Dermis blood vessel endothelial cell (primary cell): ENCODE measurements at regions not wholly inside any gene's neighbourhood (a gene's known extent, or its start where the extent isn't known, plus 50 kb on each side); places are given as distances from the start of the nearest gene placed in this dataset.
"Not testable (repeated sequence)": the region's sequence is repeated elsewhere in the genome, so short reads cannot be mapped to it uniquely, and the experiment has no call there.

ENCODE experiments used
- DNase-seq: peaks from one replicate; pipeline ENCODE4 v3.0.0; 2010

- no peak for DNase-seq
Measured at GRCh38 chr1:21385022-21385421, 54.9 kb upstream of the NBPF3 start.

GRCh38 chr1:21384620-21385019 is 55.3 kb upstream of the NBPF3 start:
- peak; percentile 6 for DNase-seq

- DNase-seq = no peak
Measured at GRCh38 chr1:21383785-21384401, 56.0 kb upstream of the NBPF3 start.

- DNase-seq = no peak
Measured at GRCh38 chr1:21381354-21381753, 58.6 kb upstream of the NBPF3 start.

GRCh38 chr1:21380147-21380546 is 59.8 kb upstream of the NBPF3 start:
- not testable (repeated sequence) for DNase-seq

- no peak for DNase-seq
Measured at GRCh38 chr1:21379571-21379970, 60.4 kb upstream of the NBPF3 start.

GRCh38 chr1:21378705-21379494 is 61.0 kb upstream of the NBPF3 start:
- DNase-seq = no peak

- no peak for DNase-seq
Measured at GRCh38 chr1:21372383-21372782, 67.6 kb upstream of the NBPF3 start.

- DNase-seq = no peak
Measured at GRCh38 chr1:21369905-21370304, 70.0 kb upstream of the NBPF3 start.

GRCh38 chr1:21368515-21369289 is 71.2 kb upstream of the NBPF3 start:
- peak; percentile 89 for DNase-seq

GRCh38 chr1:21367973-21368514 is 71.9 kb upstream of the NBPF3 start:
- DNase-seq = not testable (repeated sequence)

- DNase-seq = no peak
Measured at GRCh38 chr1:21366288-21366687, 73.6 kb upstream of the NBPF3 start.

- no peak for DNase-seq
Measured at GRCh38 chr1:21365036-21365435, 74.8 kb upstream of the ECE1 start.

- DNase-seq = peak; percentile 47
Measured at GRCh38 chr1:21362096-21362495, 71.8 kb upstream of the ECE1 start.

- no peak for DNase-seq
Measured at GRCh38 chr1:21361506-21361905, 71.2 kb upstream of the ECE1 start.

GRCh38 chr1:21357161-21357560 is 66.9 kb upstream of the ECE1 start:
- DNase-seq = no peak

GRCh38 chr1:21355956-21356355 is 65.7 kb upstream of the ECE1 start:
- DNase-seq = no peak

GRCh38 chr1:21352586-21352985 is 62.3 kb upstream of the ECE1 start:
- no peak for DNase-seq

- DNase-seq = no peak
Measured at GRCh38 chr1:21351901-21352300, 61.6 kb upstream of the ECE1 start.

- no peak for DNase-seq
Measured at GRCh38 chr1:21350202-21350885, 60.1 kb upstream of the ECE1 start.

GRCh38 chr1:21349693-21350092 is 59.4 kb upstream of the ECE1 start:
- no peak for DNase-seq

- no peak for DNase-seq
Measured at GRCh38 chr1:21347072-21347581, 56.9 kb upstream of the ECE1 start.
